CD4-positive, alpha-beta T cell (primary cell): ENCODE measurements at regions not wholly inside any gene's neighbourhood (a gene's known extent, or its start where the extent isn't known, plus 50 kb on each side); places are given as distances from the start of the nearest gene placed in this dataset.

Source experiments
- ATAC-seq: fragments of 200-7000 bp; cut with Tn5 transposase; one replicate; pipeline ENCODE4 v1.10.0; 2022; ENCODE audit warnings: mild to moderate bottlenecking; ENCODE audit not compliant: poor library complexity
- CTCF ChIA-PET: fragments of 350-600 bp; sonication (Branson Sonifier 250); formaldehyde crosslinking; loops from one replicate; lab custom pipeline; 2021; ENCODE audit warnings: antibody characterized with exemption, inconsistent platforms; lab: Charles Lee
- POLR2A ChIA-PET: fragments of 350-600 bp; sonication (Branson Sonifier 250); formaldehyde crosslinking; loops from one replicate; lab custom pipeline; 2021; ENCODE audit warnings: antibody characterized with exemption, inconsistent platforms; lab: Charles Lee
- DNase-seq, 14 experiments: peaks; one replicate each; pipeline ENCODE4 v3.0.0-alpha.2; 2013 to 2020; ENCODE audit warnings: mixed read lengths in 2 of 14
- H3K27ac ChIP-seq, 2 donors: one replicate each; pipeline versions ENCODE4 v1.5.1 to v1.7.0; 2013; ENCODE audit warnings: low read length in 2 of 2, low read depth in 1 of 2, mild to moderate bottlenecking in 1 of 2
- H3K27me3 ChIP-seq, 2 experiments: 1 replicate in 1 of 2; 2 replicates in 1 of 2; pipeline versions ENCODE4 v1.6.1 to v1.7.0; 2013; ENCODE audit warnings: low read length in 2 of 2, control low read depth in 1 of 2, mild to moderate bottlenecking in 1 of 2, moderate library complexity in 1 of 2; ENCODE audit not compliant: insufficient read depth in 2 of 2, control insufficient read depth in 1 of 2
- H3K36me3 ChIP-seq: one replicate; pipeline ENCODE4 v1.6.1; 2013; ENCODE audit warnings: low read length, control low read depth; ENCODE audit not compliant: insufficient read depth
- H3K4me1 ChIP-seq: one replicate; pipeline ENCODE4 v1.6.1; 2013; ENCODE audit warnings: low read length, control low read depth; ENCODE audit not compliant: insufficient read depth
- H3K4me3 ChIP-seq: one replicate; pipeline ENCODE4 v1.5.1; 2013; ENCODE audit warnings: mild to moderate bottlenecking, low read length, moderate library complexity
- H3K9me3 ChIP-seq, 2 experiments: 1 replicate in 1 of 2; 2 replicates in 1 of 2; pipeline versions ENCODE4 v1.6.1 to v1.7.0; 2013; ENCODE audit warnings: low read length in 2 of 2, mild to moderate bottlenecking in 2 of 2, control low read depth in 1 of 2, moderate library complexity in 1 of 2; ENCODE audit not compliant: control insufficient read depth in 1 of 2, insufficient read depth in 1 of 2
- H3K27ac Mint-ChIP-seq: one replicate; pipeline ENCODE4 v1.8.0; 2020; ENCODE audit warnings: mixed read lengths
- H3K27me3 Mint-ChIP-seq: one replicate; pipeline ENCODE4 v1.8.0; 2021; ENCODE audit warnings: mixed read lengths
- H3K36me3 Mint-ChIP-seq: one replicate; pipeline ENCODE4 v1.8.0; 2021; ENCODE audit warnings: low read depth, mixed read lengths
- H3K4me1 Mint-ChIP-seq: one replicate; pipeline ENCODE4 v1.8.0; 2021; ENCODE audit warnings: low read depth, mixed read lengths
- H3K4me3 Mint-ChIP-seq: one replicate; pipeline ENCODE4 v1.8.0; 2020; ENCODE audit warnings: mild to moderate bottlenecking, mixed read lengths
- H3K9me3 Mint-ChIP-seq: one replicate; pipeline ENCODE4 v1.8.0; 2020; ENCODE audit warnings: mixed read lengths
- CTCF ChIP-seq: fragments of 200-600 bp; IDR thresholded peaks from one replicate; pipeline ENCODE4 v1.8.0; 2022; ENCODE audit warnings: antibody characterized with exemption, mild to moderate bottlenecking
- intact Hi-C, 2 experiments: fragments of 100-400 bp; cut with DNase I in 1 of 2; cut with micrococcal nuclease in 1 of 2; formaldehyde crosslinking; loops; one replicate each; pipeline versions ENCODE4 v1.15.1 to v1.9.0; 2023 to 2025; cut with DNase I, micrococcal nuclease

GRCh38 chr6:132969196-132969595 lies 154.8 kb downstream of the RPS12 start:
- DNase-seq (no peak), ATAC-seq (no peak)
- peaks cover 0 to 5% of the 10 kb centered on the region in 2 experiments for H3K27me3 ChIP-seq
- no peaks in the 10 kb centered on the region for H3K4me1 Mint-ChIP-seq
- ChIA-PET CTCF (no interaction called here), POLR2A (no interaction called here)
- H3K9me3 Mint-ChIP-seq = no peaks in the 10 kb centered on the region
- H3K27ac ChIP-seq = no peak overlapping the region
- H3K36me3 ChIP-seq = no peaks in the 10 kb centered on the region
- H3K4me3 ChIP-seq = no peak overlapping the region
- intact Hi-C loops = no loop called here
- H3K27me3 Mint-ChIP-seq = peaks cover 17% of the 10 kb centered on the region
- no peaks in the 10 kb centered on the region for H3K4me1 ChIP-seq
- H3K9me3 ChIP-seq = no peaks in the 10 kb centered on the region
- H3K36me3 Mint-ChIP-seq = no peaks in the 10 kb centered on the region
- H3K4me3 Mint-ChIP-seq = no peak overlapping the region
- no peak for TF ChIP-seq CTCF
- H3K27ac Mint-ChIP-seq = no peak overlapping the region

- no peak for TF ChIP-seq CTCF
- no peak overlapping the region for H3K4me3 Mint-ChIP-seq
- ATAC-seq = no peak
- H3K9me3 Mint-ChIP-seq = no peaks in the 10 kb centered on the region
- POLR2A ChIA-PET = no interaction called here
- CTCF ChIA-PET = no interaction called here
- H3K27me3 ChIP-seq = peaks cover 0 to 5% of the 10 kb centered on the region in 2 experiments
- H3K9me3 ChIP-seq = no peaks in the 10 kb centered on the region
- intact Hi-C loops = no loop called here
- no peaks in the 10 kb centered on the region for H3K4me1 ChIP-seq
- H3K36me3 ChIP-seq = no peaks in the 10 kb centered on the region
- H3K36me3 Mint-ChIP-seq = no peaks in the 10 kb centered on the region
- H3K27me3 Mint-ChIP-seq = peaks cover 22% of the 10 kb centered on the region
- H3K27ac Mint-ChIP-seq = no peak overlapping the region
- H3K4me3 ChIP-seq = no peak overlapping the region
- no peaks in the 10 kb centered on the region for H3K4me1 Mint-ChIP-seq
- no peak overlapping the region for H3K27ac ChIP-seq
- DNase-seq = no peak
These were observed 157.3 kb downstream of the RPS12 start for GRCh38 chr6:132971676-132972075.

- H3K27ac ChIP-seq = no peak overlapping the region
- TF ChIP-seq CTCF = no peak
- no peak overlapping the region for H3K27ac Mint-ChIP-seq
- intact Hi-C loops = no loop called here
- ATAC-seq = no peak
- no peaks in the 10 kb centered on the region for H3K4me1 ChIP-seq
- H3K9me3 ChIP-seq = no peaks in the 10 kb centered on the region
- peaks cover 0 to 5% of the 10 kb centered on the region in 2 experiments for H3K27me3 ChIP-seq
- peaks cover 22% of the 10 kb centered on the region for H3K27me3 Mint-ChIP-seq
- no peak overlapping the region for H3K4me3 ChIP-seq
- H3K36me3 Mint-ChIP-seq = no peaks in the 10 kb centered on the region
- CTCF ChIA-PET = no interaction called here
- no peaks in the 10 kb centered on the region for H3K36me3 ChIP-seq
- H3K9me3 Mint-ChIP-seq = no peaks in the 10 kb centered on the region
- DNase-seq = no peak
- H3K4me1 Mint-ChIP-seq = no peaks in the 10 kb centered on the region
- POLR2A ChIA-PET = no interaction called here
- H3K4me3 Mint-ChIP-seq = no peak overlapping the region
These were observed 157.9 kb downstream of the RPS12 start for GRCh38 chr6:132972254-132972653.
